Ascending aorta (tissue), 2 donors: ENCODE measurements at regions not wholly inside any gene's neighbourhood (a gene's known extent, or its start where the extent isn't known, plus 50 kb on each side); places are given as distances from the start of the nearest gene placed in this dataset.

Experiments
- DNase-seq, 2 donors: peaks; one replicate each; pipeline ENCODE4 v3.0.0-alpha.2; 2019; ENCODE audit warnings: low spot score in 2 of 2
- H3K27ac ChIP-seq, 2 donors: fragments of 200-600 bp; sonication (generic); one replicate each; pipeline ENCODE4 v1.5.1; 2016 to 2017; ENCODE audit warnings: mild to moderate bottlenecking in 1 of 2
- H3K27me3 ChIP-seq: fragments of 200-600 bp; sonication (generic); one replicate; pipeline ENCODE4 v1.5.1; 2017
- H3K36me3 ChIP-seq, 2 donors: fragments of 200-600 bp; sonication (generic); one replicate each; pipeline ENCODE4 v1.5.1; 2016
- H3K4me1 ChIP-seq, 2 donors: fragments of 200-600 bp; sonication (generic); one replicate each; pipeline ENCODE4 v1.5.1; 2016 to 2017; ENCODE audit warnings: mild to moderate bottlenecking in 1 of 2
- H3K4me3 ChIP-seq, 2 donors: fragments of 200-600 bp; sonication (generic); one replicate each; pipeline ENCODE4 v1.5.1; 2016 to 2017; ENCODE audit warnings: mild to moderate bottlenecking in 1 of 2
- H3K9me3 ChIP-seq, 2 donors: fragments of 200-600 bp; sonication (generic); one replicate each; pipeline ENCODE4 v1.5.1; 2016
- CTCF ChIP-seq, 3 experiments: fragments of 200-600 bp in 2 of 3; fragments of 450-650 bp in 1 of 3; sonication (generic) in 2 of 3; IDR thresholded peaks; one replicate each; pipeline ENCODE4 v1.5.1; 2016 to 2019; ENCODE audit warnings: antibody characterized with exemption in 3 of 3, mild to moderate bottlenecking in 1 of 3, moderate library complexity in 1 of 3
- intact Hi-C: fragments of 100-400 bp; cut with DNase I; formaldehyde crosslinking; loops from one replicate; pipeline ENCODE4 v1.15.1; 2023

GRCh38 chr18:55085557-55086285, 126.5 kb upstream of the CCDC68 start:
- TF ChIP-seq CTCF (IDR thresholded peaks at IDR 0.05) = no peak
- H3K27me3 ChIP-seq = no peaks in the 10 kb centered on the region
- H3K27ac ChIP-seq = no peak overlapping the region
- intact Hi-C loops = no loop called here
- H3K36me3 ChIP-seq = no peaks in the 10 kb centered on the region
- DNase-seq = no peak
- H3K9me3 ChIP-seq = no peaks in the 10 kb centered on the region
- H3K4me3 ChIP-seq = no peak overlapping the region
- H3K4me1 ChIP-seq = no peaks in the 10 kb centered on the region

- no peak for TF ChIP-seq CTCF (IDR thresholded peaks at IDR 0.05)
- intact Hi-C loops = no loop called here
- no peaks in the 10 kb centered on the region for H3K9me3 ChIP-seq
- no peaks in the 10 kb centered on the region for H3K36me3 ChIP-seq
- H3K27ac ChIP-seq = no peak overlapping the region
- no peak for DNase-seq
- H3K4me1 ChIP-seq = no peaks in the 10 kb centered on the region
- H3K4me3 ChIP-seq = no peak overlapping the region
- H3K27me3 ChIP-seq = no peaks in the 10 kb centered on the region
Observed at GRCh38 chr18:55084550-55084949, 125.3 kb upstream of the CCDC68 start.

- Histone ChIP-seq H3K27ac (no peak overlapping the region), H3K27me3 (no peaks in the 10 kb centered on the region), H3K4me3 (no peak overlapping the region), H3K4me1 (no peaks in the 10 kb centered on the region), H3K9me3 (no peaks in the 10 kb centered on the region), H3K36me3 (no peaks in the 10 kb centered on the region)
- DNase-seq = no peak
- TF ChIP-seq CTCF (IDR thresholded peaks at IDR 0.05) = no peak
- intact Hi-C loops = no loop called here
Observed at GRCh38 chr18:55083461-55083860, 124.2 kb upstream of the CCDC68 start.

GRCh38 chr18:55079481-55080355, 120.5 kb upstream of the CCDC68 start:
- intact Hi-C loops = no loop called here
- no peak overlapping the region for H3K4me3 ChIP-seq

GRCh38 chr18:55079067-55079466, 119.8 kb upstream of the CCDC68 start:
- Histone ChIP-seq H3K4me1 (no peaks in the 10 kb centered on the region), H3K36me3 (no peaks in the 10 kb centered on the region), H3K9me3 (no peaks in the 10 kb centered on the region), H3K27me3 (no peaks in the 10 kb centered on the region), H3K27ac (no peak overlapping the region), H3K4me3 (no peak overlapping the region)
- no peak for DNase-seq
- TF ChIP-seq CTCF (IDR thresholded peaks at IDR 0.05) = no peak
- intact Hi-C loops = no loop called here

More at GRCh38 chr18:55079481-55080355, 120.5 kb upstream of the CCDC68 start:
- Histone ChIP-seq H3K36me3 (no peaks in the 10 kb centered on the region), H3K9me3 (no peaks in the 10 kb centered on the region), H3K27ac (no peak overlapping the region), H3K4me1 (no peaks in the 10 kb centered on the region), H3K27me3 (no peaks in the 10 kb centered on the region)
- TF ChIP-seq CTCF (IDR thresholded peaks at IDR 0.05) = no peak
- DNase-seq = no peak
